ENCODE measurements at regions not wholly inside any gene's neighbourhood (a gene's known extent, or its start where the extent isn't known, plus 50 kb on each side); places are given as distances from the start of the nearest gene placed in this dataset.

GRCh38 chr2:6206882-6207281 lies 514.7 kb downstream of the SOX11 start (continued):
- no peak for TF ChIP-seq E2F1 (CRISPR knock-in tag; IDR thresholded peaks at IDR 0.05)
- TF ChIP-seq ARID4B (CRISPR knock-in tag; IDR thresholded peaks at IDR 0.05; ENCODE audit: borderline replicate concordance): no peak
- TF ChIP-seq STAT6 (CRISPR knock-in tag; conservative IDR thresholded peaks at IDR 0.05; ENCODE audit: low read depth): no peak
- TF ChIP-seq, protein P1, sequence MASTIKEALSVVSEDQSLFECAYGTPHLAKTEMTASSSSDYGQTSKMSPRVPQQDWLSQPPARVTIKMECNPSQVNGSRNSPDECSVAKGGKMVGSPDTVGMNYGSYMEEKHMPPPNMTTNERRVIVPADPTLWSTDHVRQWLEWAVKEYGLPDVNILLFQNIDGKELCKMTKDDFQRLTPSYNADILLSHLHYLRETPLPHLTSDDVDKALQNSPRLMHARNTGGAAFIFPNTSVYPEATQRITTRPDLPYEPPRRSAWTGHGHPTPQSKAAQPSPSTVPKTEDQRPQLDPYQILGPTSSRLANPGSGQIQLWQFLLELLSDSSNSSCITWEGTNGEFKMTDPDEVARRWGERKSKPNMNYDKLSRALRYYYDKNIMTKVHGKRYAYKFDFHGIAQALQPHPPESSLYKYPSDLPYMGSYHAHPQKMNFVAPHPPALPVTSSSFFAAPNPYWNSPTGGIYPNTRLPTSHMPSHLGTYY (CRISPR knock-in tag; IDR thresholded peaks at IDR 0.05): no peak

GRCh38 chr2:6211236-6211635 lies 519.1 kb downstream of the SOX11 start:
- DNase-seq (ENCODE audit: low spot score) (no peak), ATAC-seq (no peak)
- ChIA-PET POLR2A (no interaction called here), CTCF (no interaction called here)
- Mint-ChIP-seq H3K4me3 (no peak overlapping the region), H3K4me1 (no peaks in the 10 kb centered on the region), H3K9me3 (peaks cover 81% of the 10 kb centered on the region), H3K27ac (no peak overlapping the region), H3K27me3 (ENCODE audit: low read depth) (no peaks in the 10 kb centered on the region), H3K36me3 (peaks cover 70% of the 10 kb centered on the region)
- no peak for TF ChIP-seq NR2C2 (CRISPR knock-in tag; IDR thresholded peaks at IDR 0.05)
- no peak for TF ChIP-seq RORB (CRISPR knock-in tag; IDR thresholded peaks at IDR 0.05)
- no peak for TF ChIP-seq SP1 (CRISPR knock-in tag; conservative IDR thresholded peaks at IDR 0.05)
- TF ChIP-seq, protein P2, sequence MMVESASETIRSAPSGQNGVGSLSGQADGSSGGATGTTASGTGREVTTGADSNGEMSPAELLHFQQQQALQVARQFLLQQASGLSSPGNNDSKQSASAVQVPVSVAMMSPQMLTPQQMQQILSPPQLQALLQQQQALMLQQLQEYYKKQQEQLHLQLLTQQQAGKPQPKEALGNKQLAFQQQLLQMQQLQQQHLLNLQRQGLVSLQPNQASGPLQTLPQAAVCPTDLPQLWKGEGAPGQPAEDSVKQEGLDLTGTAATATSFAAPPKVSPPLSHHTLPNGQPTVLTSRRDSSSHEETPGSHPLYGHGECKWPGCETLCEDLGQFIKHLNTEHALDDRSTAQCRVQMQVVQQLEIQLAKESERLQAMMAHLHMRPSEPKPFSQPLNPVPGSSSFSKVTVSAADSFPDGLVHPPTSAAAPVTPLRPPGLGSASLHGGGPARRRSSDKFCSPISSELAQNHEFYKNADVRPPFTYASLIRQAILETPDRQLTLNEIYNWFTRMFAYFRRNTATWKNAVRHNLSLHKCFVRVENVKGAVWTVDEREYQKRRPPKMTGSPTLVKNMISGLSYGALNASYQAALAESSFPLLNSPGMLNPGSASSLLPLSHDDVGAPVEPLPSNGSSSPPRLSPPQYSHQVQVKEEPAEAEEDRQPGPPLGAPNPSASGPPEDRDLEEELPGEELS (CRISPR knock-in tag; IDR thresholded peaks at IDR 0.05): no peak
- no peak for TF ChIP-seq ZNF138 (CRISPR knock-in tag; conservative IDR thresholded peaks at IDR 0.05)

GRCh38 chr2:6212491-6212890 lies 520.3 kb downstream of the SOX11 start:
- ATAC-seq: no peak
- H3K36me3 Mint-ChIP-seq: peaks cover 67% of the 10 kb centered on the region

More at GRCh38 chr2:6212491-6212890, 520.3 kb downstream of the SOX11 start:
- H3K27me3 Mint-ChIP-seq (ENCODE audit: low read depth): no peaks in the 10 kb centered on the region; the same call in 1 of the 2 replicates
- no peak overlapping the region for H3K4me3 Mint-ChIP-seq
- DNase-seq (ENCODE audit: low spot score): no peak
- TF ChIP-seq SMAD4 (CRISPR knock-in tag; IDR thresholded peaks at IDR 0.05) (no peak), TEAD4 (CRISPR knock-in tag; IDR thresholded peaks at IDR 0.05) (no peak), CREM (CRISPR knock-in tag; IDR thresholded peaks at IDR 0.05) (no peak), ATF3 (CRISPR knock-in tag; conservative IDR thresholded peaks at IDR 0.05) (no peak)
- TF ChIP-seq, protein P3, sequence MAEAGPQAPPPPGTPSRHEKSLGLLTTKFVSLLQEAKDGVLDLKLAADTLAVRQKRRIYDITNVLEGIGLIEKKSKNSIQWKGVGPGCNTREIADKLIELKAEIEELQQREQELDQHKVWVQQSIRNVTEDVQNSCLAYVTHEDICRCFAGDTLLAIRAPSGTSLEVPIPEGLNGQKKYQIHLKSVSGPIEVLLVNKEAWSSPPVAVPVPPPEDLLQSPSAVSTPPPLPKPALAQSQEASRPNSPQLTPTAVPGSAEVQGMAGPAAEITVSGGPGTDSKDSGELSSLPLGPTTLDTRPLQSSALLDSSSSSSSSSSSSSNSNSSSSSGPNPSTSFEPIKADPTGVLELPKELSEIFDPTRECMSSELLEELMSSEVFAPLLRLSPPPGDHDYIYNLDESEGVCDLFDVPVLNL (CRISPR knock-in tag; IDR thresholded peaks at IDR 0.05; ENCODE audit: borderline replicate concordance, low read depth): no peak
- peaks cover 81% of the 10 kb centered on the region for H3K9me3 Mint-ChIP-seq
- ChIA-PET POLR2A (no interaction called here), CTCF (no interaction called here)
- no peaks in the 10 kb centered on the region for H3K4me1 Mint-ChIP-seq
- H3K27ac Mint-ChIP-seq: no peak overlapping the region

Measured in WTC11 (cell line).